Stimulated activated CD8-positive, alpha-beta memory T cell treated with anti-CD3 and anti-CD28 coated beads, Interleukin-12 subunit alpha, Interleukin-12 subunit beta, amount 100 ng/mL, for 1 hour (primary cell): ENCODE measurements at regions not wholly inside any gene's neighbourhood (a gene's known extent, or its start where the extent isn't known, plus 50 kb on each side); places are given as distances from the start of the nearest gene placed in this dataset.

Experiments used
- DNase-seq: peaks from one replicate; pipeline ENCODE4 v3.0.0-alpha.2; 2020; ENCODE audit warnings: low read depth

DNA sequence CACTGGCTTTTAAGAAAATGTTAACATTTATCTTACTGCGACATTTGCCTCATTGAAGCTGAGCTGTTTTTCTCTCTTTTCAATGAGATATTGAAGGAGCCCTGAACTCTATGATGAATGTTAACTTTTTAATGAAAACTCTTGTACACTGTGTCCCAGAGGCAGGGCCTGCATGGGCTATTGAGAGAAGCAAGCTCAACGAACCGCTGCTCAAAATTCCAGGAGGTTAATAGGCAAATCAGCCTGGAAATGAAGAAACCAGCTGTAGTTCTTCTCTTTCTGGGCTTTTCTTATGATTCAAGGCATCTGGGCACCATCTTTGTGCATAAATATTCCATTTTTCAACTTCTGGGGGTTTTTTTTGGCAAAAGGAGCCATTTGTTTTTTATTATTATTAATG, 168.4 kb upstream of the NPVF start:
- no peak for DNase-seq

DNA sequence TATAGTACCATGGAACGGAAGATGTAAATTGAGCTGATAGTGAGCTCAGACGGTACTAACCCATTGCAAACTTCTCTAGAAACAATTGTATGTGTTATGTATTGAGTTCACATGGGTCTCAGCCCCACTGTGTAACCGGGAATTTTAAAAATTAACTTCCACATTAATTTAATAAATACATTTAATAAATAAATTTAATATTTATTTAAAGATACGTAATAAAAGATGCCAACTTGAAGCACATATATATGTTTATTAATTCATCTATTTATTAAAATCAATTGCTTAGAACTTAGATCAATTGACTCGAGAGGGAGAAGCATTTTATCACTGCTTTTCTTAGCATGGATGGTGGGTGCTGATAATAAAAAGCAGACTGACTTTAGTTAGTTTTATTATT, 170.1 kb upstream of the NPVF start:
- DNase-seq: no peak

DNA sequence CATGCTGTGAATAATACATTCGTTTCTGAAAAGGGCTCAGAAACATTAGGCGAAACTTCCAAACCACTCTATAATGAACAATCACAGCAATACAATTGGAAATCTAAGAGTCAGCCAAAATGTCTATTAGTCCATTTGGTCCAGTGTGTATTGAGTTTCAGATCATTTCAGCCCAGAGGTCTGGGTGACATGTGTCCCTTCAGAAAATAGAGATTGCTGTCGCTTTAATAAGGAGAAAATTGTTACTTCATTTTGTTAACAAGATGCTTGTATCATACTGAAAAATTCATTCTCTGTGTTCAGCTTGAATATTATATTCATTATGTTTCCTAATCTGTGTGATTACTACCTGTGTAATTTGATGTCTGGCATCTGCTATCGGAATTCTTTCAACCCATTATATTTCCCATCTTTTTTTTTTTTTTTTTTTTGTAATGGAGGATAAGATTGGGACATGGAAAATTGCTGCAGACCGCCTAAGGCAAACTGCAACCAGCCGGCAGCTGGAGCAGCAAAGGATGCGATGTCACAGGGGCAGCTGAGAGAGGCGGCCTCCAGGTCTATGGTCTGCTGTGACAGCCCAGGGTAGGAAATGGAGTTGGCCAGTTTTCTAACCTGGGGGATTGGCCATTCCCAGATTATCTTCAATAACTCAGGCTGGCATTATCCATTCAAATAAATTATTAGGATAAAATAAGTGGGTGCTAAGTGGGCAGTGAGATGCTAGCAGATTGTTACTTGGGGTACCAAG, 170.9 kb upstream of the NPVF start:
- DNase-seq: no peak

DNA sequence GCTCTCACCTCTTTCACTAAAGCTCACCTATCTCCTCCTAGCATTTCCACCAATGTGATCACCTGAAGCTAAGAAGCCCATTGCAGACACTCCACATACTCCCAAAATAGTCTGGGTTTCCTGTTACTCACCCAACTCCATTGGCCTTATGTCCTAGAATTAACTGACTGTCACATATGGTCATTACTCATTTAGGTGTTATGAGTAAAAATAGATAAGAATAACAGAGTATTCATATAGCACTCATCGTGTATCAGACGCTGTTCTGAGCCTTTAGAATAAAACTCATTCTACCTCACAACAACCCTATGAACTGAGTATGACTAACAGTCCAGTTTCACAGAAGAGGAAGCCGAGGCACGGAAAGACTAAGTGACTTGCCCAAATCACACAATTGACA, 174.2 kb upstream of the NPVF start:
- no peak for DNase-seq

DNA sequence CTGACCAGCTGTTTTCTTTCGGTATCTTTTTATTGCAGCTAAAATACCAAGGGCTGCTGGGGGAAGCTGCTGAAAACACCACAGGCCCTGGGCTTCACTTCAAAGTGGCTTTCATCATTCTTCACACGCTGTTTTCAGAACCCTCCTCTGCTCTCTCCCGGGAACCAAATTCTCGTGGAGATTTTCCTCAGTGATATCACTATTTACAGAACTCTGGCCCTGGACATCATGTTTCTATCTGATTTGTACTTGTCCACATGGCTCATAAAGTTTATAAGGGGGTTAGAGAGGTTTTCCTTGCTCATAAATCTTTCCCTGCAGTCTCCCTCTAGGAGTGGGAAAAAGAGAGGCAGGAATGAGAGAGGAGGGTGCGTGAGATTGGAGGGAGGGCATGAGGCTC, 177.4 kb upstream of the NPVF start:
- DNase-seq: no peak

DNA sequence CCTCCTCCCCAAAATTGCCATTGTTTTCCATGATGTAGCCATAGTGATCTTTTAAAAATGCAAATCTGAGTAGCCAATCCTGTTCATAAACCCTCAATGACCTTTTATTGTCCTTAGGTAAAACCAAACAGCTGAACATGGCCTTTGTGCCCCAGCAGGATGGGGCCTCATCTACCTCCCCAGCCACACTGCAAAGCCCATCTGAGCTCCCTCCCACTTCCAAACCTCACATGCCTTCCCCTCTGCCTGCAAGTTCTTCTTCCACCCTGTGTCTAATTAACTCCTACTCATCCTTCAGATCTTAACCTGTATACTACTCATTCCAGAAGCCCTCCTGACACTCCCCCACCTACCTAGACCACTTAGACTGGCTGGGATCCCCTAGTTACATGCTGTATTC, 178.8 kb upstream of the NPVF start:
- DNase-seq: no peak

DNA sequence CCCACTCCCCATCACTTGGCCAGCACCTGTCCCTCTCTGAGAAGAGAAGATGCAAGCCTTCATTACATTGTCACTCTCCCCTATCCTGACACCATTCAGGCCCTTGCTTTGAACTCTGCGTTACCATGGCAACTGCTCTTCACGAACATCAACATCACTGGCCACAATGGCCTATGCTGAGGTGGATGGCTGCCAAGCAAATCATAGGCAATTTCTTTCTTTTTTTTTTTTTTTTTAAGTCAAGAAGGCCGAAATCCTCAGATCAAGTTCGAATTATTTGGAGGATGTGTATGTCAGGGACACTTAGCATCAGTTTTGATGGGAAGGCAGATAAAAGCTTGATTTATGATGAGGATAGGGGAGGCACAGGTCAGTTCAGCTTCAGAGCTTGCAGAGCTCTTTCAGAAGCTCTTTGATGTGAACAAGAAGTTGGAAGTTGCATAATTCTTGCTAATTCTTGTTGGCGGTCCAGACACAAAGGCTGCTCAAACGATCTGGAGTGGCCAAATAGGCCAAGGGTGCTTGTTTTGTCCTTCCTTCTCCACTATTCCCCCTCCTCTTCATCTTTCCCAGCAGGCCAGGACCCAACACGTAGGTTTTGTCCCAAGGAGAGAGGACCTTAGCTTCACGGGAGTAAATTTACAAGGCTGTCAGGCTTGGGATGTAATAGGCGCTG, 179.9 kb upstream of the NPVF start:
- no peak for DNase-seq

DNA sequence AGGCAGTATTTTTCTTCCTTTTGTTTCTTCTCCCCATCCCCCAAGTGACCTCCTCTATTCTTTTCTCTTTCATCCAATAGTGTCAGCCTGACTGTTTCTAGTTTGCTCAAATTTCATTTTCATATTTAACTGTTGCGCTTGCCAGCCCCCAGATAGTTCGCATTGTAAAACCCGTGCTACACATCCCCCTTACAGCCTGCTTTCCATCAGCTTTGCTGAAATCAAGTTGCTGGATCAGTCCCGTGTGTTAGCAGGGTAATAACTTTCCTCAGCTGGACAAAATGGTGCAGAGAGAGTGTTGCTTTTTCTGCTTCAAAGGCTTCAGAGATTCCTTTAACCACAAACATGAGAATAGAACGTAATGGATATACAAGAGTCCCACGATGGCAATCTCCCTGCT, 180.6 kb upstream of the NPVF start:
- no peak for DNase-seq

DNA sequence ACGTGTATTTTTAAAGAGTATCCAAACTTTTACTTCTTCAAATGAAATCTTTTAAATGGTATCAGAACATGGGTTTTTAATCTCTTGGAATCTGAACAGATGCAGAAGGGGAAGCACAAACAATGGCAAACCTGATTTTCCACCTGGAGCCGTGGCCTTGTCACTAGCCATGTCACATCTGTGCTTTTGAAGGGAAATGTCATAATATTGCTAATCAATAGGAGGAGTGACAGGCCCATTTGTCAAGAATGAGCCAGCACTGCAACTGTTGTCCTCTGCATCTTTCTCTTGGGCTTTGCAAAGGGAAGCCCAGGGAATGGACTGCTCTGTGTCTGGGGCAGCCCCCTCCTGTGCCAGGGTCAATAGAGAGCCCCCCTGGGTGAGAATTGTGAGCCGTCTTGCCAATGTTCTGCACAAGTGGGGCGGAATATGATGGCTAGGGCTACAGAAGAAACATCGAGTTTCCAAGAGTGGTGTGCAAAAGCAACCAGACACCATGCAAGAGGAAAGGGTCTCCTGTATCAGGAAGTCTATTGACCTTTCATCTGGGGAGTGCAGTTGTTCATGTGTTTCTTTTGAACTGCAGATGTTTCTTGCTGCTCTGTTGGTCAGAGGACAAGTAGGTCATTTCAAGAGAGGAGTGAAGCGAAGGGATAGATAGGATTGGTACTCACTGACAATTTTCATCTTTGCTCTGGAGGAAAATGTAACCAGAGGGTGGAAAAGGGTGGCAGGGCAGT, 181.8 kb upstream of the NPVF start:
- no peak for DNase-seq

DNA sequence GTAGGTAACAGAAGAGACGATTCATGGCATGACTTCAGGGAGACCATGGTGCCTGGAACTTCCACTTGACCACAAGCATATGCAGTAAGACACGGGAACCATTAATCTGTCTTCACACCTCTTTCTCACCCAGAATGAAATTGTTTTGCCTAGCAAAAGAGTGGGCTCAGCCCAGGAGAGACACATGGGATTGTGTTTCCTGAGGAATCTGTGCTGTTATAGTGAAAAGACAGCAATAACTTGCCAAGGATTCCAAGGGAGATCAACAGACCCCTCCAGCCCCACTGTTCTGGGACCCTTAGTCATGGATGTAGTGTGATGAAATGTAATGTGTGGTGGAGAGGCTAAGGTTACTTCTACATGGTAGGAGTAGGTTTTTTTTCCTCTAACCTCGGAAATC, 192.5 kb upstream of the NPVF start:
- no peak for DNase-seq

DNA sequence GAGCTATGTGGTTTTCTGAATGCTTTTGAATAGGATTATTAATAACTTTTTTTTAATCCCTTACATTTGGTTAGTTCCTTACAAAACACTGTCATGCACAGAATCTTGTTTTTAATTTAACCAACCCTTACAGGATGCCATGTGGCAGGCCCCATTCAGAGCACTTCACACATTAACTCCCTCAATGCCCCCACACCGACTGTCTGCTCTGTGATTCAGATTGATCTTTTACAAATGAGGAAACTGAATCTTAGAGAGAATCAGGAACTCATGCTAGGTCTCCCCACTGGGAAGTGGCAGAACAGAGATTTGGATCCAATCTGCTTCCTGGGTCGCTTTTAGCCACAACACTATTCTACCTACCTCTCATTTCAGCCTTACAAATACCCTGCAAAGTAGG, 195.8 kb upstream of the NPVF start:
- DNase-seq: no peak

DNA sequence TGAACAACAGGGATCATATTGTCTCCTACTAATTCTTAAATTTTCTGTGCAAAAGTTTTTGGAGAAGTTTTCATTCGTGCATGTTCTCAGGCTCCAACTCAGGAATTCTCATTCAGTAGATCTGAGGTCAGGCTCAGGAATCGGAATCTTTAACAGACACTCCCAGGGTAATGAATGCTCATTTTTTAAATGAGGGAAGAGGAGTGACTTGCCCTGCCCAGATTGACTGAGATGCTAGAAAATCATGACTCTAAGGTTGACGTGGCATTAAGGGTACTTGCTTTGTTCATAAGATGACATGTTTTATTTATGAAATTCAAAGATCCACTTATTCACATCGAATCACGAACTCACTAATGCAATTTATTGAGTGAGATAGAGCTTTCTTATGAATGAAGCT, 196.6 kb upstream of the NPVF start:
- no peak for DNase-seq

DNA sequence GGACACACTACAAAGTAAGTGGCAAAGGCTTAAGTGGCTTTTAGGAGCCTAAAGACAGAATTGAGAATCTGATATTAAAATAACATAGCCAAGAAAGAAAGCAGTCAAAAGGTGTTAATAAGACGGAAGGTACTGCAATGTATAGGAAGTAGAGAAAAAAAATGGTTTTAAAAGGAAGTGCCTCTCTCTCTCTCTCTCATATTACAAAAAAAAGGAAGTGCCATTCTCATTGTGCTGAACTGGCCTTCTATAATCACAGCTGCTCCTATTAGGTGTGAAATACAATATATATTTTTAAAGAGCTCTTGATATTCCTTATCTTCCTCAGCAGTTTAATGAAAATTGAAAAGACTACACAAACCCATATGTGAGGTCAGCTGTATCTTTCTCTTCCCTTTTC, 199.4 kb upstream of the NPVF start:
- no peak for DNase-seq

DNA sequence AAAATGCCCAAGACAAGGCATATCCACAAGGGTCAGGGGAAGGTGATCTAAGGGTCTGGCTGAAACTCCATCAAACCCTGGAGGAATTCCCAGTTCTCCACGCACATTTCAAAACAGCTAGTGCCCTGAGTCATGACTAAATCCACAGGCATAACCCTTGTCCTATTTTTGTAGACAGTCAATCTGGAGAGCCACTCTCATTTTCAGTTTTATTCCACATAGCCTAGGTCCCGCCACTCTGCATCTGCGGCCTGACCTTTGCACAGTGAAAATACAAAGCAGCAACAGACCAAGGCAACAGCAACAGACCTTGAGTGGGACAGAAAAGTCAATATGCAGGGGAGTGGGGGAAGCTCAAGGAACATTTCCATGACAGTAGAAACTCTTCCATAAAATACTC, 201.4 kb upstream of the NPVF start:
- no peak for DNase-seq

DNA sequence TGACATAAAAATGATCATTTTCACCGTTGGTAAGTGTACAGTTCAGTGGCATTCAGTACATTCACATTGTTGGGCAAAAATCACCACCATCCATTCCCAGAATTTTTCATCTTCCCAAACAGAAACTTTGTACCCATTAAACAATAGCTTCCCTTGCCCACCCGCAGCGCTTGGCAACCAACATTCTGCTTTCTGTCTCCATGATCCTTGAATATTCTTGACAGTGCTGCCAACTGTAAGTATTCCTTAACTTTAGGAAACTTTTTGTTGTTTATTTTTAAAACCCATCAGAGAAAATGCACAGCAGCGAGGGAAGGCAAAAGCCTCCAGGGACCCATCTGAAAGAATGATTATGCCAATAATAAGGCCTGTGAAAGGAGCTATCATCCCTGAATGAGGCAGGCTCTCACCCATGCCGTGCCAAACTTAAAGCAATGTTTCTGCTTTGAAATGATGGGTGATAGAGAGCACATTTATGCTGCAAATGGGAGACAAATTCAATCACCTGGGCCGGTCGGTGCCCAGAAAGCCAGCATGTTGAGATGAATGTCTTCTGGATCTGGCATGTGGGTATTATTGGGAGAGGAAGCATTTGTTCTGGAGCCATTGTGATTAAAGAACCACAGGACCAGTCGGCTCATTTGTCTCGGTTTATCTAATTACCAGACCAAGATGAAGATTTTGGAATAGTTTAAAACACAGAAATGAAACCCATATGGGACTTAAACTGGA, 202.1 kb upstream of the NPVF start:
- DNase-seq: no peak

DNA sequence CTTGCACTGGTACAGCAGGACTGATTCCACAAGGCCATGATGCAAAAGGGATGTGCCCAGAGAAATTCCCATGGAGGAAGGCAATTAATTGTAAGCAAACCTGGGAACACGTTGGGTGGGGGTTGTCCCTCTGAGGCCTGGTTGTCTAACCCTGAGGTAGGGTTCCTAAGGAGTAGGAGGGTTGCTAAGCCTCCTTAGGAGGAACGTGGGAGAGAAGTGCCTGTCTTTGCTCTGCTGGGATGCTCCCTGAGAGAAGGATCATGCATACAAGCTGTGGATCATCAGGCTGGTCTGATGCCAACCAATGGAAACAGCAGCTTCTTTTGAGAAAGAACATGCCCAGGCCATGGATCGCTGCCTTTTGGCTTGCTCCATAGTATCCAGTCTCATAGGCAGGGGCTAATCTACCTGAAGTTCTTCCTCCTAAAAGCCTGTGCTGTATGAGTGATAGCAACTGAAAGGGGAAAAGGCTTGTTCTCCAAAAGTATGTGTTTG, 203.7 kb upstream of the NPVF start:
- DNase-seq: no peak

DNA sequence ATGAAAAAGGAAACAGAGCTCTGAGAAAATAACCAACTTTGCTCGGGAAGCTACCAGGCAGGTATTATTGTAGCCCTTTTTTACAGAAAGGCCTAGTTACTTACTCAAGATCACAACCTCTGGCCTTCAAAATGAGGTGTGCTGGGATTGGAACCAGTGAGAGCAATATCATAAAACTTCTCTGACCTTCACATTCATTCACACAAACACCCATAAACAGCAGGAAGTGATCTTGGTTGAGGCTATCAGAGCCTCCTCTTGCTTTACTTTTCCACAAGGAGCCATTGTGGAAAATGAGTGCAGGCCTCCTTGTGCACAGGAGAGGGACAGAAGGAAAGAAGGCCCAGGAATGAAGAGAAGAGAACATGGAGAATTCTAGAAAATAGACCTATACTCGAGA, 204.5 kb upstream of the NPVF start:
- no peak for DNase-seq

DNA sequence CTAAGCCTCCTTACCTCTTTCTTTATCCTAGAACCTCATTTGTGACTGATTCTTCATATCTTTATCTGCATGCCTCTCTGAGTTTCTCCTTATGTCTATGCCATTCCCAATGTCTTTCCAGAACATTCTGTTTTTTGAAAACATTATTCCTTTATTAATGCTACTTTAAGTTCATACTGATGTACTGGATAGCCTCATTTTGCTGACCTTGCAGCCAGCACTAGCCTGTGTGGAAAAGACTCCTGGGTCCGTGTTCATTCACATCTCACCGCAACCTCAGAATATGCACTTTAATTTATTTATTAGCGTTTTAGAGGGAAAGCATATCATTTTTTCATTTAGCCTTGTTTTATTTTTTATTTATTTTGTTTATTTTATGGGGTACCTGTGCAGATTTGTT, 208.1 kb upstream of the NPVF start:
- DNase-seq: no peak

DNA sequence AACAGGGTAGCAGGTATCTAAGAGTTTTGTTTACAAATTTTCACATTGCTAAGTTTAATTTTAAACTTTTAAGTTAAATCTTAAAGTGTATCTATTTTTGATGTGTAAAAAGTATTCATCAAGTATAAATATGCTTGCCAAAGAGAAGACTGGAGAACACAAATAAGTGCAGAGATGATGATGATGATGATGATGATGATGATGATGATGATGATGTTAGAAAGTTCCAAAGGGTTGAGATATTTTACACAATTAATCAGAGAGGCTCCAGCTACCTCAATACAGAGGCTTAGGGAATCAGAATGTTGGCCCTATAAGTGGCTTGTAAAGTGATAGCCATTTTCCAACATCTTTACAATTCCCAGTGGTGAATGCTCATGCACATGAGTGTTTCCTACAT, 209.0 kb upstream of the NPVF start:
- no peak for DNase-seq

DNA sequence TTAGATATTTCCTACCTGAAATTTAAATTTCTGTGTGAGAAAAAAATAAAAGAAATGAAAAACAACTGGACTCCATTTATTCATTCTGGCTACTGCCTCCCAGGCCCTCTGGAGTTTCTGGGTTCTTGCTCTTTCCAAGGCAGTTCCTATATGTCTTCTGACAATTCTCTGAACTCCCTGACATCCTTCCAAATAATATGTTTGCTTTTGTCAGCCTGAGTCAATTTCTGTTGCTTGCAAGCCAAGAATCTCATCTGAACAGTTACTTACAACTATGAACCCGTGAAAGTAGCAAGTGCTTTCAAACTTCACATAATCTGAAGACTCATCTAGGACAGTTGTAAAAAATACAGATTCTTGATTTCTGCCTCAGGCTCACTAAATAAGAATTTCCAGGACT, 216.7 kb upstream of the NPVF start:
- DNase-seq: no peak

DNA sequence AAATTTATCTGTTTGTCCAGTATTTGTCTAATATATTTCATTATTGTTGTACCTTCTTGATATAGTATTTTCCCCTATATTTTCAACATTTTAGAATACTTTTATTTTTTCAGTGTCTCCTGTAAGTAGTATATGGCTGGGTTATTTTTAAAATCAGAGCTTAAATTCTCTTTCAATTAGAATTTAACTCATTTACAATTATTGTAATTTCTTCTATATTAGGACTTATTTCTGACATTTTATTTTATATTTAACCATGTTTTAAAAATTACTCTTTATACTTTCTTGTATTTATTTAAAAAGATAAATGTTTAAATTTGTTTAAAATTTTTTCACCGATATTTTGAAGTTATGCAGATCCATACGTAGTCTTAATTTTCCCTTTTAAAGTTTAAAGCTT, 220.0 kb upstream of the NPVF start:
- DNase-seq: no peak

DNA sequence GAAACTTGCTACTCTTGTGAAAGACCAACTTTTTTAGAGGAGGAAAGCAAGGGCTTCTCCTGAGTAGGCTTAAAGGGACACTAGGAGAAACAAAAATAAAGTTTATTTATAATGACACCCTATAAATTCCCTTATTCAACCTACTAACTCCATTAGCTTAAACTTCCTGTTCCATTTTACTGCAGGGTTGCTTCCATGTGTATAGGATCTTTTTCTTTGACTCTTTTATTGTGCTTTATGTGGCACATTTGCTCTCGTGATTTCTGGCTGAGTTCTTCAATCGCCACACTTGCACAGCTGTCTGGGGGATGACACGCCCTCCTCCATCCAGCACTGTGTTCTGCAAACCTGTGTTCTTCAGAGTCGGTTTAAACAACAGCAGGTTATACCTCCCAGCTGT, 225.7 kb upstream of the NPVF start:
- no peak for DNase-seq
